ENCODE measurements at regions not wholly inside any gene's neighbourhood (a gene's known extent, or its start where the extent isn't known, plus 50 kb on each side); places are given as distances from the start of the nearest gene placed in this dataset.
"Not testable (repeated sequence)": the region's sequence is repeated elsewhere in the genome, so short reads cannot be mapped to it uniquely, and the experiment has no call there.

- FAIRE-seq (no peak), DNase-seq (ENCODE audit: insufficient read length) (no peak)
- TF ChIP-seq POLR2AphosphoS5 (IDR thresholded peaks at IDR 0.05; ENCODE audit: low read depth, low read length) (no peak), POLR2A (IDR thresholded peaks at IDR 0.05; ENCODE audit: low read depth, low read length) (no peak), TAF1 (IDR thresholded peaks at IDR 0.05; ENCODE audit: borderline replicate concordance, low read depth, low read length) (no peak)
These were observed 148.8 kb downstream of the FOXL1 start for GRCh38 chr16:86727131-86727530.

- TF ChIP-seq POLR2AphosphoS5 (IDR thresholded peaks at IDR 0.05; ENCODE audit: low read depth, low read length): no peak
- no peak for TF ChIP-seq POLR2A (IDR thresholded peaks at IDR 0.05; ENCODE audit: low read depth, low read length)
- TF ChIP-seq TAF1 (IDR thresholded peaks at IDR 0.05; ENCODE audit: borderline replicate concordance, low read depth, low read length): no peak
- no peak for FAIRE-seq
These were observed 149.3 kb downstream of the FOXL1 start for GRCh38 chr16:86727632-86728031.

GRCh38 chr16:86729686-86730085 is 151.3 kb downstream of the FOXL1 start:
- TF ChIP-seq TAF1 (IDR thresholded peaks at IDR 0.05; ENCODE audit: borderline replicate concordance, low read depth, low read length): no peak
- TF ChIP-seq POLR2AphosphoS5 (IDR thresholded peaks at IDR 0.05; ENCODE audit: low read depth, low read length): no peak
- DNase-seq (ENCODE audit: insufficient read length) (no peak), FAIRE-seq (no peak)

More at GRCh38 chr16:86727632-86728031, 149.3 kb downstream of the FOXL1 start:
- no peak for DNase-seq (ENCODE audit: insufficient read length)

GRCh38 chr16:86730086-86730485 is 151.7 kb downstream of the FOXL1 start:
- DNase-seq (ENCODE audit: insufficient read length) (no peak), FAIRE-seq (no peak)
- TF ChIP-seq POLR2A (IDR thresholded peaks at IDR 0.05; ENCODE audit: low read depth, low read length) (no peak), TAF1 (IDR thresholded peaks at IDR 0.05; ENCODE audit: borderline replicate concordance, low read depth, low read length) (no peak), POLR2AphosphoS5 (IDR thresholded peaks at IDR 0.05; ENCODE audit: low read depth, low read length) (no peak)

- TF ChIP-seq POLR2AphosphoS5 (IDR thresholded peaks at IDR 0.05; ENCODE audit: low read depth, low read length) (no peak), POLR2A (IDR thresholded peaks at IDR 0.05; ENCODE audit: low read depth, low read length) (no peak), TAF1 (IDR thresholded peaks at IDR 0.05; ENCODE audit: borderline replicate concordance, low read depth, low read length) (no peak)
- FAIRE-seq: no peak
- DNase-seq (ENCODE audit: insufficient read length): no peak
These were observed 152.2 kb downstream of the FOXL1 start for GRCh38 chr16:86730597-86730996.

- FAIRE-seq (no peak), DNase-seq (ENCODE audit: insufficient read length) (no peak)
- no peak for TF ChIP-seq POLR2A (IDR thresholded peaks at IDR 0.05; ENCODE audit: low read depth, low read length)
- TF ChIP-seq POLR2AphosphoS5 (IDR thresholded peaks at IDR 0.05; ENCODE audit: low read depth, low read length): no peak
These were observed 154.4 kb downstream of the FOXL1 start for GRCh38 chr16:86732621-86733295.

- FAIRE-seq (no peak), DNase-seq (ENCODE audit: insufficient read length) (no peak)
- TF ChIP-seq TAF1 (IDR thresholded peaks at IDR 0.05; ENCODE audit: borderline replicate concordance, low read depth, low read length) (no peak), POLR2AphosphoS5 (IDR thresholded peaks at IDR 0.05; ENCODE audit: low read depth, low read length) (no peak), POLR2A (IDR thresholded peaks at IDR 0.05; ENCODE audit: low read depth, low read length) (no peak)
These were observed 155.4 kb downstream of the FOXL1 start for GRCh38 chr16:86733546-86734254.

- FAIRE-seq: no peak
- TF ChIP-seq POLR2AphosphoS5 (IDR thresholded peaks at IDR 0.05; ENCODE audit: low read depth, low read length): no peak
- TF ChIP-seq POLR2A (IDR thresholded peaks at IDR 0.05; ENCODE audit: low read depth, low read length): no peak
- no peak for TF ChIP-seq TAF1 (IDR thresholded peaks at IDR 0.05; ENCODE audit: borderline replicate concordance, low read depth, low read length)
- DNase-seq (ENCODE audit: insufficient read length): no peak
These were observed 156.5 kb downstream of the FOXL1 start for GRCh38 chr16:86734543-86735460.

- DNase-seq (ENCODE audit: insufficient read length) (no peak), FAIRE-seq (no peak)
- TF ChIP-seq POLR2AphosphoS5 (IDR thresholded peaks at IDR 0.05; ENCODE audit: low read depth, low read length): no peak
- TF ChIP-seq POLR2A (IDR thresholded peaks at IDR 0.05; ENCODE audit: low read depth, low read length): no peak
- no peak for TF ChIP-seq TAF1 (IDR thresholded peaks at IDR 0.05; ENCODE audit: borderline replicate concordance, low read depth, low read length)
These were observed 157.4 kb downstream of the FOXL1 start for GRCh38 chr16:86735727-86736126.

- TF ChIP-seq TAF1 (IDR thresholded peaks at IDR 0.05; ENCODE audit: borderline replicate concordance, low read depth, low read length) (no peak), POLR2A (IDR thresholded peaks at IDR 0.05; ENCODE audit: low read depth, low read length) (no peak), POLR2AphosphoS5 (IDR thresholded peaks at IDR 0.05; ENCODE audit: low read depth, low read length) (no peak)
- DNase-seq (ENCODE audit: insufficient read length) (no peak), FAIRE-seq (no peak)
These were observed 158.2 kb downstream of the FOXL1 start for GRCh38 chr16:86736502-86736901.

- FAIRE-seq: no peak
- no peak for DNase-seq (ENCODE audit: insufficient read length)
- no peak for TF ChIP-seq TAF1 (IDR thresholded peaks at IDR 0.05; ENCODE audit: borderline replicate concordance, low read depth, low read length)
- TF ChIP-seq POLR2A (IDR thresholded peaks at IDR 0.05; ENCODE audit: low read depth, low read length): no peak
- no peak for TF ChIP-seq POLR2AphosphoS5 (IDR thresholded peaks at IDR 0.05; ENCODE audit: low read depth, low read length)
These were observed 158.7 kb downstream of the FOXL1 start for GRCh38 chr16:86737083-86737482.

GRCh38 chr16:86738322-86738721 is 160.0 kb downstream of the FOXL1 start:
- DNase-seq (ENCODE audit: insufficient read length); FAIRE-seq: not testable (repeated sequence)

Measured in GM12892 (cell line).